CD14-positive monocyte (primary cell): ENCODE measurements at regions not wholly inside any gene's neighbourhood (a gene's known extent, or its start where the extent isn't known, plus 50 kb on each side); places are given as distances from the start of the nearest gene placed in this dataset.

Experiments
- DNase-seq, 3 donors: peaks; one replicate each; pipeline ENCODE4 v3.0.0-alpha.2; 2011 to 2022
- H2AFZ ChIP-seq: 2 replicates; pipeline ENCODE4 v1.6.0; 2012; ENCODE audit warnings: mild to moderate bottlenecking, low read depth, low read length, inconsistent platforms; ENCODE audit not compliant: insufficient read depth, poor library complexity, severe bottlenecking
- H3K27ac ChIP-seq, 2 donors: 1 replicate in 1 of 2; 2 replicates in 1 of 2; pipeline ENCODE4 v1.5.1; 2012 to 2013; ENCODE audit warnings: low read length in 2 of 2, control low read depth in 1 of 2, inconsistent platforms in 1 of 2, low read depth in 1 of 2, mild to moderate bottlenecking in 1 of 2
- H3K27me3 ChIP-seq, 2 donors: one replicate each; pipeline versions ENCODE4 v1.6.0 to v1.6.1; 2011 to 2013; ENCODE audit warnings: low read length in 2 of 2; ENCODE audit not compliant: control insufficient read depth in 2 of 2, insufficient read depth in 2 of 2
- H3K36me3 ChIP-seq, 2 donors: replicated peaks in 1 of 2; 1 replicate in 1 of 2; 2 replicates in 1 of 2; pipeline versions ENCODE4 v1.5.1 to v1.6.1; 2012 to 2013; ENCODE audit warnings: low read length in 2 of 2, control low read depth in 1 of 2, inconsistent platforms in 1 of 2, mild to moderate bottlenecking in 1 of 2; ENCODE audit not compliant: insufficient read depth in 2 of 2, control insufficient read depth in 1 of 2
- H3K4me1 ChIP-seq, 2 donors: 1 replicate in 1 of 2; 2 replicates in 1 of 2; pipeline versions ENCODE4 v1.5.1 to v1.6.1; 2012 to 2013; ENCODE audit warnings: low read length in 2 of 2, control low read depth in 1 of 2, inconsistent platforms in 1 of 2, mild to moderate bottlenecking in 1 of 2, moderate library complexity in 1 of 2; ENCODE audit not compliant: insufficient read depth in 2 of 2, control insufficient read depth in 1 of 2
- H3K4me2 ChIP-seq: replicated peaks from 2 replicates; pipeline ENCODE3; 2012; ENCODE audit warnings: low read length, moderate library complexity, mild to moderate bottlenecking; ENCODE audit not compliant: poor library complexity, severe bottlenecking; ENCODE audit errors: extremely low read depth
- H3K4me3 ChIP-seq, 3 experiments: fragments of 200-600 bp in 1 of 3; sonication (generic) in 1 of 3; replicated peaks in 1 of 3; 1 replicate in 2 of 3; 2 replicates in 1 of 3; pipeline ENCODE4 v1.5.1; 2011 to 2013; ENCODE audit warnings: low read length in 3 of 3, mild to moderate bottlenecking in 3 of 3, control low read depth in 2 of 3, low read depth in 2 of 3, inconsistent platforms in 1 of 3, moderate library complexity in 1 of 3
- H3K79me2 ChIP-seq: 2 replicates; pipeline ENCODE4 v1.6.0; 2012; ENCODE audit warnings: mild to moderate bottlenecking, control low read depth, inconsistent platforms, low read length, moderate library complexity; ENCODE audit not compliant: insufficient read depth
- H3K9ac ChIP-seq: 2 replicates; pipeline ENCODE4 v1.6.0; 2017; ENCODE audit warnings: low read length, mild to moderate bottlenecking; ENCODE audit not compliant: insufficient read depth, poor library complexity, severe bottlenecking
- H3K9me3 ChIP-seq, 2 donors: replicated peaks in 1 of 2; 1 replicate in 1 of 2; 2 replicates in 1 of 2; pipeline versions ENCODE4 v1.5.1 to v1.6.1; 2012 to 2013; ENCODE audit warnings: low read length in 2 of 2, control low read depth in 1 of 2; ENCODE audit not compliant: control insufficient read depth in 1 of 2, insufficient read depth in 1 of 2
- H4K20me1 ChIP-seq: 2 replicates; pipeline ENCODE4 v1.6.0; 2012; ENCODE audit warnings: mild to moderate bottlenecking, low read length, control low read depth, moderate library complexity; ENCODE audit not compliant: insufficient read depth
- H3K27ac Mint-ChIP-seq, 7 donors: one replicate each; pipeline ENCODE4 v1.8.0; 2020; ENCODE audit warnings: mild to moderate bottlenecking in 7 of 7, mixed read lengths in 7 of 7, moderate library complexity in 6 of 7, inconsistent platforms in 2 of 7
- H3K27me3 Mint-ChIP-seq, 3 donors: one replicate each; pipeline ENCODE4 v1.8.0; 2021 to 2022; ENCODE audit warnings: low read depth in 3 of 3, mild to moderate bottlenecking in 3 of 3, mixed read lengths in 3 of 3, moderate library complexity in 3 of 3, inconsistent platforms in 1 of 3
- H3K36me3 Mint-ChIP-seq, 2 donors: one replicate each; pipeline ENCODE4 v1.8.0; 2020; ENCODE audit warnings: mixed read lengths in 2 of 2, inconsistent platforms in 1 of 2, mild to moderate bottlenecking in 1 of 2
- H3K4me1 Mint-ChIP-seq: one replicate; pipeline ENCODE4 v1.8.0; 2020; ENCODE audit warnings: mild to moderate bottlenecking, mixed read lengths
- H3K4me3 Mint-ChIP-seq, 2 donors: one replicate each; pipeline ENCODE4 v1.8.0; 2020; ENCODE audit warnings: mild to moderate bottlenecking in 2 of 2, mixed read lengths in 2 of 2, moderate library complexity in 1 of 2
- H3K9me3 Mint-ChIP-seq, 7 donors: one replicate each; pipeline ENCODE4 v1.8.0; 2020 to 2022; ENCODE audit warnings: mixed read lengths in 7 of 7, mild to moderate bottlenecking in 6 of 7, moderate library complexity in 6 of 7, inconsistent platforms in 2 of 7
- WGBS: methylation state at CpG from one replicate; pipeline ENCODE4 v1.1.5; 2013; ENCODE audit warnings: missing lambda C conversion rate; ENCODE audit not compliant: insufficient coverage; 5-methylcytosine and 5-hydroxymethylcytosine counted together
- intact Hi-C, 2 donors: fragments of 100-400 bp; cut with micrococcal nuclease; formaldehyde crosslinking; loops; one replicate each; pipeline versions ENCODE4 v1.15.0 to v1.15.1; 2023
- TF ChIP-seq, protein P1 (sequence below): fragments of 200-600 bp; IDR thresholded peaks from one replicate; pipeline ENCODE4 v1.8.0; 2022; ENCODE audit warnings: antibody characterized with exemption, mild to moderate bottlenecking

DNA sequence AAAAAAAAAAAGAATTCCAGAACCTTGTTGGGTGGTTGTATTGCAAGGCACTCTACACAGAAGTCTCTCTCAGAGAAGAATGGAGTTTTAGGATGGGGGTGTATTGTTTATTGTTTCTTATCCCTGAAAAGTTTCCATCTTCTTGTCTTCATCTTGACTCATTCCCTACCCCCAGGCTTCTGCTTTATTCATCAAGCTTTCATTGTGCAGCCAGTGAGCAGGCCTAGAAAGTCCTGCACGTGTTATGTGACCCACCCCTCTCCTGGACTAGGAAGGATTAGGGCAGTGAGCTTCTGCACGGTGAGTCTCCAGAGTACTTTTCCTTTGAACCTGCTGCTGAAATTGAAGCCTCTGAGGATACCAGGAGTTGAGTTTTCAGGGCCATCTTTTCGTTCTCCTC is 150.9 kb upstream of the IL12A start:
- Histone ChIP-seq H3K9me3 (no peaks in the 10 kb centered on the region), H3K27me3 (no peaks in the 10 kb centered on the region), H3K27ac (no peak overlapping the region), H4K20me1 (no peaks in the 10 kb centered on the region), H3K4me3 (no peak overlapping the region), H3K36me3 (no peaks in the 10 kb centered on the region), H3K79me2 (no peaks in the 10 kb centered on the region), H2AFZ (peak overlapping the region; percentile 37), H3K4me2 (no peak overlapping the region), H3K9ac (no peak overlapping the region), H3K4me1 (peaks cover 18 to 30% of the 10 kb centered on the region in 2 donors)
- Mint-ChIP-seq H3K4me1 (peaks cover 22% of the 10 kb centered on the region), H3K9me3 (no peaks in the 10 kb centered on the region), H3K27me3 (peaks cover 0 to 2% (median 0%) of the 10 kb centered on the region in 3 donors), H3K27ac (no peak overlapping the region), H3K4me3 (no peak overlapping the region), H3K36me3 (no peaks in the 10 kb centered on the region)
- 71% methylated on average over 1 of the region's 3 CpGs for WGBS
- intact Hi-C loops: no loop called here
- no peak for DNase-seq
- TF ChIP-seq, protein P1, sequence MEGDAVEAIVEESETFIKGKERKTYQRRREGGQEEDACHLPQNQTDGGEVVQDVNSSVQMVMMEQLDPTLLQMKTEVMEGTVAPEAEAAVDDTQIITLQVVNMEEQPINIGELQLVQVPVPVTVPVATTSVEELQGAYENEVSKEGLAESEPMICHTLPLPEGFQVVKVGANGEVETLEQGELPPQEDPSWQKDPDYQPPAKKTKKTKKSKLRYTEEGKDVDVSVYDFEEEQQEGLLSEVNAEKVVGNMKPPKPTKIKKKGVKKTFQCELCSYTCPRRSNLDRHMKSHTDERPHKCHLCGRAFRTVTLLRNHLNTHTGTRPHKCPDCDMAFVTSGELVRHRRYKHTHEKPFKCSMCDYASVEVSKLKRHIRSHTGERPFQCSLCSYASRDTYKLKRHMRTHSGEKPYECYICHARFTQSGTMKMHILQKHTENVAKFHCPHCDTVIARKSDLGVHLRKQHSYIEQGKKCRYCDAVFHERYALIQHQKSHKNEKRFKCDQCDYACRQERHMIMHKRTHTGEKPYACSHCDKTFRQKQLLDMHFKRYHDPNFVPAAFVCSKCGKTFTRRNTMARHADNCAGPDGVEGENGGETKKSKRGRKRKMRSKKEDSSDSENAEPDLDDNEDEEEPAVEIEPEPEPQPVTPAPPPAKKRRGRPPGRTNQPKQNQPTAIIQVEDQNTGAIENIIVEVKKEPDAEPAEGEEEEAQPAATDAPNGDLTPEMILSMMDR: no peak

DNA sequence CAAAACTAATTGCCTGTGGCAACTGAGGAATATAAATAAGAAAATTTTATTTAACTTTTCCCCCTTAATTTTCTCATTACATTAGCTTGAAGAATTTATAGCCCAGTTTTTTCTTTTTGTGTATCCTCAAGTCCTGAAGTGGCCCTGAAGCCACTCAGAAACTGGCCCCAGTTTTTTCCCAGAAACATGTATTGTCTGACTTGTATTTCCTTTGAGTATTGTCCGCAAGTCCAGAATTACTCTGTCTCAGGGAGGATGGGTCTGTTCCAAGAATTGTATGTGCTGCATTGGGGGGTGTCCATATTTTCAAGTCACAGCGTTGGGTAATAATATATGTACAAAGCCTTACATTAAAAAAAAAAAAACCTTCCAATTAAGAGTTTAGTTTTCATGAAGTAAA is 149.7 kb upstream of the IL12A start:
- H3K4me1 Mint-ChIP-seq: peaks cover 29% of the 10 kb centered on the region
- Histone ChIP-seq H3K27ac (no peak overlapping the region), H3K36me3 (no peaks in the 10 kb centered on the region), H3K4me1 (peaks cover 15 to 23% of the 10 kb centered on the region in 2 donors), H2AFZ (no peak overlapping the region), H3K79me2 (no peaks in the 10 kb centered on the region), H3K27me3 (no peaks in the 10 kb centered on the region), H4K20me1 (no peaks in the 10 kb centered on the region), H3K4me2 (no peak overlapping the region), H3K9me3 (no peaks in the 10 kb centered on the region), H3K9ac (no peak overlapping the region), H3K4me3 (no peak overlapping the region)
- H3K27ac Mint-ChIP-seq: no peak overlapping the region
- TF ChIP-seq, protein P1: no peak
- no peak for DNase-seq
- intact Hi-C loops: no loop called here
- no peak overlapping the region for H3K4me3 Mint-ChIP-seq
- H3K27me3 Mint-ChIP-seq: peaks cover 0 to 2% (median 0%) of the 10 kb centered on the region in 3 donors
- no peaks in the 10 kb centered on the region for H3K9me3 Mint-ChIP-seq
- WGBS: no CpG with 5 or more reads among the region's 2 CpGs
- no peaks in the 10 kb centered on the region for H3K36me3 Mint-ChIP-seq
